RWPE2 (cell line): ENCODE measurements at regions not wholly inside any gene's neighbourhood (a gene's known extent, or its start where the extent isn't known, plus 50 kb on each side); places are given as distances from the start of the nearest gene placed in this dataset.

Experiments
- ATAC-seq: fragments of 200-7000 bp; cut with Tn5 transposase; 3 replicates; pipeline ENCODE4 v1.9.1; 2021; ENCODE audit warnings: low read depth
- DNase-seq: peaks from one replicate; pipeline ENCODE4 v3.0.0-alpha.2; 2020; ENCODE audit warnings: low spot score
- H3K27ac ChIP-seq: fragments of 450-650 bp; 2 replicates; pipeline ENCODE4 v1.5.1; 2017; ENCODE audit warnings: mild to moderate bottlenecking; ENCODE audit not compliant: poor library complexity, severe bottlenecking
- H3K27me3 ChIP-seq: fragments of 250-450 bp; sonication (Bioruptor Pico); 2 replicates; pipeline ENCODE4 v1.5.1; 2021; ENCODE audit warnings: mild to moderate bottlenecking, moderate library complexity; ENCODE audit not compliant: insufficient read depth, poor library complexity, severe bottlenecking
- H3K36me3 ChIP-seq: fragments of 250-450 bp; sonication (Bioruptor Pico); 2 replicates; pipeline ENCODE4 v1.5.1; 2020; ENCODE audit warnings: low read depth, mild to moderate bottlenecking, moderate library complexity
- H3K4me1 ChIP-seq: fragments of 250-450 bp; sonication (Bioruptor Pico); 2 replicates; pipeline ENCODE4 v1.5.1; 2021; ENCODE audit warnings: mild to moderate bottlenecking, moderate library complexity; ENCODE audit not compliant: insufficient read depth, poor library complexity, severe bottlenecking
- H3K4me3 ChIP-seq: fragments of 250-450 bp; sonication (Bioruptor Pico); 2 replicates; pipeline ENCODE4 v1.5.1; 2021; ENCODE audit warnings: mild to moderate bottlenecking, moderate library complexity; ENCODE audit not compliant: severe bottlenecking
- H3K9me3 ChIP-seq: fragments of 250-450 bp; sonication (Bioruptor Pico); 2 replicates; pipeline ENCODE4 v1.5.1; 2021; ENCODE audit warnings: mild to moderate bottlenecking, moderate library complexity; ENCODE audit not compliant: severe bottlenecking
- TF ChIP-seq, protein P1 (sequence below): fragments of 450-650 bp; IDR thresholded peaks from one replicate; pipeline ENCODE4 v1.5.1; 2017; ENCODE audit warnings: mild to moderate bottlenecking, moderate library complexity; ENCODE audit not compliant: poor library complexity, severe bottlenecking

DNA sequence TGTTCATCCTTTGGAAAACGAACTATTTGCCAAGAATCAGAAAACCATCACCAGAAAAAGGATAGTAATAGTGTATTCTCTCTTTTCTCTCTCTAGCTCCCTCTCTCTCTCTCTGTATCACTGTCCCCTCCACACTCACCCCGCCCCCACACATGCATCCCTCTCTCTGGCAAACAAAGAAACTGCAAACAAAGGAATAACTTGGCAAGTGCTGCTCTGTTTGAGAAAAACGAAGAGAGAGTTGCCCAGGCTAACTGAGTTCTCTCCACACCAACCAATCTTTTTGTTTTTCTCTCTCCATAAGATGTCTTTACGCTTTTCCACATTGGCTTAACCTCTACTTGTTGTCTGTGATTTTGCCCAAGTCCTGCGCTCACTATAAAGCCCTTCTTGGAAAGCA is 316.2 kb downstream of the EPHA4 start:
- DNase-seq, result no peak
- H3K9me3 ChIP-seq, result no peaks in the 10 kb centered on the region
- no peaks in the 10 kb centered on the region for H3K36me3 ChIP-seq
- TF ChIP-seq, protein P1, sequence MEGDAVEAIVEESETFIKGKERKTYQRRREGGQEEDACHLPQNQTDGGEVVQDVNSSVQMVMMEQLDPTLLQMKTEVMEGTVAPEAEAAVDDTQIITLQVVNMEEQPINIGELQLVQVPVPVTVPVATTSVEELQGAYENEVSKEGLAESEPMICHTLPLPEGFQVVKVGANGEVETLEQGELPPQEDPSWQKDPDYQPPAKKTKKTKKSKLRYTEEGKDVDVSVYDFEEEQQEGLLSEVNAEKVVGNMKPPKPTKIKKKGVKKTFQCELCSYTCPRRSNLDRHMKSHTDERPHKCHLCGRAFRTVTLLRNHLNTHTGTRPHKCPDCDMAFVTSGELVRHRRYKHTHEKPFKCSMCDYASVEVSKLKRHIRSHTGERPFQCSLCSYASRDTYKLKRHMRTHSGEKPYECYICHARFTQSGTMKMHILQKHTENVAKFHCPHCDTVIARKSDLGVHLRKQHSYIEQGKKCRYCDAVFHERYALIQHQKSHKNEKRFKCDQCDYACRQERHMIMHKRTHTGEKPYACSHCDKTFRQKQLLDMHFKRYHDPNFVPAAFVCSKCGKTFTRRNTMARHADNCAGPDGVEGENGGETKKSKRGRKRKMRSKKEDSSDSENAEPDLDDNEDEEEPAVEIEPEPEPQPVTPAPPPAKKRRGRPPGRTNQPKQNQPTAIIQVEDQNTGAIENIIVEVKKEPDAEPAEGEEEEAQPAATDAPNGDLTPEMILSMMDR, result no peak
- H3K4me3 ChIP-seq, result no peak overlapping the region
- ATAC-seq, result no peak
- H3K27ac ChIP-seq, result no peak overlapping the region
- H3K27me3 ChIP-seq, result peaks cover 3% of the 10 kb centered on the region
- no peaks in the 10 kb centered on the region for H3K4me1 ChIP-seq

DNA sequence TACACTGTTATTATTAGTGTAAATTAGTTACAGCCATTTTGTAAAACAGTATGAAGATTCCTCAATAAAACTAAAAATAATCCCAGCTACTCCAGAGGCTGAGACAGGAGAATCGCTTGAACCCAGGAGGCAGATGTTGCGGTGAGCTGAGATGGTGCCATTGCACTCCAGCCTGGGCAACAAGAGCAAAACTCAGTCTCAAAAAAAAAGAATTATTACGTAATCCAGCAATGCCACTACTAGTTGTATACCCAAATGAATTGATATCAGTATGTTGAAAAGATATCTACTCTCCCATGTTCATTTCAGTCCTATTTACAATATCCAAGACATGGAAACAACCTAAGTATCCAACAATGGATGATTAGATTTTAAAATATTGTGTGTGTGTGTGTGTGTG is 313.6 kb downstream of the EPHA4 start:
- TF ChIP-seq, protein P1, result no peak
- Histone ChIP-seq H3K4me3 (no peak overlapping the region), H3K9me3 (no peaks in the 10 kb centered on the region), H3K27ac (no peak overlapping the region), H3K36me3 (no peaks in the 10 kb centered on the region), H3K4me1 (no peaks in the 10 kb centered on the region), H3K27me3 (peaks cover 3% of the 10 kb centered on the region)
- ATAC-seq (no peak), DNase-seq (no peak)

DNA sequence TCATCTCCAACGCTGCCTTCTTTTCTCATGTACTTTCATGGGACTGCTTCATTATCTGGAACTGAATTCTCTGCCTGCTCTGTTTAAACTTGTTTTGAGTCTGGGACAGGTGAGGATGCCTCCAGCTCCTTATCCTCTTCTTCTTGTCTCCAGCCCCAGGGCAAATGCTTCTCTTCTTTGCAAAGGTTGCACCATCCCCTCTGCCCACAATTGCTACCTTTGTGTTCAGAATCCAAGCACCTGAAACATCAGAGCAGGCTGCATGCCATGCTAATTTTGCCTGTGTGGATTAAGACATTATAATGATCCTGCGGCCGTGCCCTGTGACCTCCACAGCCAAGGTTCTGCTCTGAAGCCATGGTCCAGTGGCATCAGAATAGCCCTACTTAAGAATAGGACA is 309.5 kb downstream of the EPHA4 start:
- Histone ChIP-seq H3K27ac (no peak overlapping the region), H3K9me3 (no peaks in the 10 kb centered on the region), H3K4me3 (no peak overlapping the region), H3K36me3 (no peaks in the 10 kb centered on the region), H3K27me3 (peaks cover 3% of the 10 kb centered on the region), H3K4me1 (no peaks in the 10 kb centered on the region)
- DNase-seq (no peak), ATAC-seq (no peak)
- TF ChIP-seq, protein P1, result no peak

GRCh38 chr2:221263573-221263972 is 308.5 kb downstream of the EPHA4 start:
- TF ChIP-seq, protein P1, result no peak
- ATAC-seq, result no peak
- Histone ChIP-seq H3K9me3 (no peaks in the 10 kb centered on the region), H3K36me3 (no peaks in the 10 kb centered on the region), H3K4me3 (no peak overlapping the region), H3K4me1 (no peaks in the 10 kb centered on the region), H3K27me3 (peaks cover 3% of the 10 kb centered on the region), H3K27ac (no peak overlapping the region)
- DNase-seq, result no peak

DNA sequence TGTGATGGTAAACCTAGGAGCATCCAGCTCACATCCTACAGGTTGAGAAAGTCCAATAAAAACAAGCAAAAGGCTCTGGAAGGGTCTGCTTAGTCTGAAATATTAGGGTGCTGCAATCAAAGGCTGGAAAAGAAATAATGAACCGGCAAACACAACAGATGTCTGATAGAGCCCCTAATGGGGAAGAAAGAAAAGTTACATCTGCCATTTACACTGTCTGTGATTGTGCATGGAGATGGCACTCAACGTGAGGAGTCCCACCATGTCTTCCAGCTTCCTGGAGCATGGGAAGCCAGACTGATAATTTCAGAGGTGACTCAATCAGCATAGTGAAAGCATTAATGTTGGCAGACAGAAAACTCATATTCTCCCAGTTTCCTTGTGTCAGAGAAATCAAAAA is 307.8 kb downstream of the EPHA4 start:
- Histone ChIP-seq H3K27me3 (peaks cover 3% of the 10 kb centered on the region), H3K4me1 (no peaks in the 10 kb centered on the region), H3K36me3 (no peaks in the 10 kb centered on the region), H3K27ac (no peak overlapping the region), H3K9me3 (no peaks in the 10 kb centered on the region), H3K4me3 (no peak overlapping the region)
- TF ChIP-seq, protein P1, result no peak
- ATAC-seq, result no peak
- no peak for DNase-seq
